ENCODE measurements at regions not wholly inside any gene's neighbourhood (a gene's known extent, or its start where the extent isn't known, plus 50 kb on each side); places are given as distances from the start of the nearest gene placed in this dataset.

GRCh38 chr15:95853350-95853749 lies 477.1 kb upstream of the NR2F2 start:
- no peak for DNase-seq

DNA sequence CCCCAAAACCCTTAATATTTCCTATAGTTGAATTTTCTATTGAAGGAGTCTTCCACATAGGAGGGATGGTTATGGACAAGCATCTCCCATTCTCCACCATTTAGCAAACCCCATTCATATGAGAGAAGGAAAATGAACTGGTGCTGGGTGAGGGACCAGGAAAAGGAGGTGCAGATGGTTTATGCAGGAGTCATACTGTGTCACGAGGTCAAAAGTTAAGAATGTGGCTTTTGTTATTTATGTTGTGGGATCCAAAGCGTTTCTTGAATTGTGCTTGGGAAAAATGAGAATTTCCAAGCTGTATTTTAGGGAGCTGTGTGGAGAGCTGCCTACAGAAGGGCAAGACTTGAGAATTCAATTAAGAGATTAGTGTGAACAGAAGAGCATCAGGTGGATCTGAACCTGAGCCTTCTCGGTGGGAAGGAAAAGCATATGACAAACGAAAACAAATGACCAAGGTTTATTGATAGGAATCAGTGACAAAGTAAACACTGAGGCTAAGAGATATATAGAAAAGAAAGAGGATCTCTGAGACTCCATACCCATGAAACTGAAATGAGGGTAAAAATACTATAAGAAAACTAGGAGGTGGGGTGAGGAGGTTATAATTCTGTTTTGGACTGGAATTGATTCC lies 473.3 kb upstream of the NR2F2 start:
- DNase-seq, result no peak

DNA sequence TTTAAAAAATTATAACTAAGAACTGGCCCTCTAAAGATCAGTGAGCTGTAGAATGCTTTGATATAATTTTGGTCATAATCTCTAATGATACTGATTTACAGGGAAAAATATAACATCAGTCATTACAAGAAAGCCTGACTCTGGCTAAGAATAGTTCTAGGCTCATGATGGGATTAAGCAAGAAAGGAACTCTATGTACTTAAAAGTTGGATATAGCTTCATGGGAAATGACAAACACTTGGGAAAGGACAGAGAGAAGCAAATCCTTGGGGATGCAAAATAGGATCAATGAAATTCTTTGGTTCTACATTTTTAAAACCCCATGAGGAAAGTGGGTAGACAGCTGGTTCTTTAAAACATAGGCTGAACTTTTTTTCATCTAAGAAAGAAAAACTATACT lies 472.7 kb upstream of the NR2F2 start:
- DNase-seq, result no peak

DNA sequence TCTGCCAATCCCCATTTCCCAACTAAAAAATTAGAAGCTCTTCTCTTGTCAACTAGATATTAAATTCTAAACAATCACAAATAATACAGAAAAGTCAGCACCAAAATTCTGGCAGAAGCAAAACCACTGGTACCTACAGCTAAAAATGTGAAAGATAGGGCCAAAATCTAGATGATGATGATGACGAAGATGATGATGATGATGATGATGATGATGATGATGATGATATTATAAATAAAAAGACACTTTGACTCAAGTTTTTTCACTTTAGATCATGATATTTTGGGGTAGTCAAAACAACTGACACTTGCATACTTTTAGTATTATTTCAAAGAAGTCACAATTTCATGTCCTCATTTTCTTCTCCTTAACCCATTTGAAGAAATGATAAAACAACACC lies 470.1 kb upstream of the NR2F2 start:
- no peak for DNase-seq

DNA sequence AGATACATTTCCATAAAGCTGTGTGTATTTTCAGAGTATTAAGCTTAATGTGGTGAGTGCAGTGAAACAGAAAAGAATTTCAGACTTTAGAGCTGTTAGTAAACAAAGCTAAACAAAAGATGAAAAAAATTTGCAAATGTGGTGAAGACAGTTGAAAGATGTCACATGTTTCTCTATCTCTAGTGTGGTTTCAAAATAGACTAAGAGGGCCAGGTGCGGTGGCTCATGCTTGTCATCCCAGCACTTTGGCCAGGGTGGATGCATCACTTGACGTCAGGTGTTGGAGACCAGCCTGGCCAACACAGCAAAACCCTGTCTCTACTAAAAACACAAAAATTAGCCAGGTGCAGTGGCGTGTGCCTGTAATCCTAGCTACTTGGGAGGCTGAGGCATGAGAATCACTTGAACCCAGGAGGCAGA lies 466.0 kb upstream of the NR2F2 start:
- no peak for DNase-seq

GRCh38 chr15:95865330-95865739 lies 465.2 kb upstream of the NR2F2 start:
- no peak for DNase-seq

DNA sequence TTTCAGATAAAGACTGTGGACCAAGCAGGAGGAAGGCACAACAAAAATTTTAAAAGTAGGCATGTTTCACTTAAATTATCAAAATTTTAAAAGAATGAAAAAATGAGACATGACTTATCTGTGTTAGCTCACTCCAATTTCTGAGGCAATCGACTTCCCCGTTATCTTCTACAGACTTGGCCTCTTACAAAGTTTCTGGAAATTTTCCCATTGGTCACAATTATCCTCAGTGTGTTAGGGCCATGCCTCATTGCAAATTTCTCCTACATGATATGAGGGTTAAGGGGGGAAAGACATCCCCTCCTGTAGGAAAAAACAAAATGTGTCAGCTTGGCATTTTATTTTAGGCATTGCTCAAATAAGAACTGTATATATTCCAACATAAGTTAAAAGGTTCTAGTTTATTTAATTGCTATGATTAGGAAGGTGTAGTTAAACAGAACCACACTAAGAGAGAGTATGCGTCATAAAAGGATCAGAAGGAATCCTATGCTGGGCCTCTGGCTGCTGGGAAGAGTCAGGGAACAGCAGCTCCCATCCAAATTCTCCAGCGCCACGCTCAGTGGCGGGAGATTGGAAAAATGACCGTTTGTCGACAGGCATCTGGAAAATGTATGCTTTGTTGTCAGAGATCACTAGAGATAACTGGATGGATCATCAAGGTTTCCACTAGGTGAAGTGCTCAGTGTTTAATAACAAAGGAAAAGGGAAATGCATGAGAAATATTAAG lies 463.6 kb upstream of the NR2F2 start:
- DNase-seq, result no peak

GRCh38 chr15:95868450-95868849 lies 462.1 kb upstream of the NR2F2 start:
- DNase-seq, result no peak

- no peak for DNase-seq
These were observed 461.5 kb upstream of the NR2F2 start for GRCh38 chr15:95868970-95869369.

GRCh38 chr15:95869920-95870319 lies 460.6 kb upstream of the NR2F2 start:
- no peak for DNase-seq

- no peak for DNase-seq
These were observed 458.1 kb upstream of the NR2F2 start for GRCh38 chr15:95872366-95872771.

DNA sequence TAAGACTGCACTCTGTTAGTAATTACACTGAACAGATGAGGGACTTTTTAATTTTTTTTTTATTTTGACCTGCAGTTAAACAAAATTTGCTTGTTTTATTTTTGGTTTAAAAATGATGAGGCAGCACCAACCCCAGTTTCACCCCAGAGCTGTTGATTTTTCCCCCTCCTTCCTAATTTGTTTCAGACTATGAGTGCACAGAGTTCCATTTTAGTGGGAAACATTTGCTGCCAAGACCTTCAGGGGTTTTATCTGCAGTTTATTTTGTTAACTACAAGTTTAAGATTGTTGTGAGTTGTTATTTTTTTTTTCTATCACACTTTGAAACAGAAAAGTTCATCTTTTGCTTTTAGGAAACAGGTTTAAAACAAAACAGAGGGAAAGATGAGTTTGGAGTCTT lies 455.9 kb upstream of the NR2F2 start:
- DNase-seq, result no peak

DNA sequence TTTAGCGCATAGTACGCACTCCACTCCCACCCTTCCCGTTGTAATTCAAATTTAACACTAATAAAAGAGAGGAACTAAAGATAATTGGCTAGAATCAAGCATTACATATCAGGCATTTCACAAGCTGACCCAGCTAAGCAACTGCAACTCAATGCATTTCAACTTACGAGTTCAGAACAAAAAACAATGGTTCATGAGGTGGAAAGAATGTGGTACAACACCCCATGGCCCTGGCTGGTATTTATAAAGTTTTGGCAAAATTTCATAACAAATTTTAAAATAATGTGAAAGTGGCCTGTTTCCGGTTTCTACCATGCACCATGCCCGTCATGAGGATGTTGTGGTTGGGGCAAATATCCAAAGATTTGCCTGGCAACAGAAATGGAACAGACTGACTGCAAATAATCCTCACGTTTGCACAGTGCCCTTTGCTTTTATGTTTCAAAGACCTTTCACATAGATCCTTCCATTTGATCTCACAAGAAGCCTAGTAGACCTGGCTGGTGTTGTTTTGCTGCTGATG lies 455.3 kb upstream of the NR2F2 start:
- DNase-seq, result no peak

- DNase-seq, result no peak
These were observed 450.4 kb upstream of the NR2F2 start for GRCh38 chr15:95880031-95880570.

DNA sequence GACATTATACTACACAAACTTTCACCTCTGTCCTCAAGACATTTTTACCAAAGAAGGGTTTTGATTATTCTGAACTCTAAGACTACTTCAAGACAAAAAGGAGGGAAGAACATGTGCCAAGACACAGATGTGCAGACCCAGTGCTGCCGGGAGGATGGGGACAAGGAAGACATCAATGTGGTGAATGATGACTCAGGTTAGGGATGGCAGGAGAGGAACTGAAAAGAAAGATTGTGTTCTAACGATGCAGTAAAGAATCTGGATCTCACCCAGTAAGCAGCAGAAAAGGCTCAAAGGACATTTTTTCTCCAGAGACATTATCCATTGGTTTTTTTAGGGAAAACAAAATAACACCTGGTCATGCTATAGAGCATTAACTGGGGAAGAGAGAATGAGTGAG lies 449.9 kb upstream of the NR2F2 start:
- DNase-seq, result no peak

DNA sequence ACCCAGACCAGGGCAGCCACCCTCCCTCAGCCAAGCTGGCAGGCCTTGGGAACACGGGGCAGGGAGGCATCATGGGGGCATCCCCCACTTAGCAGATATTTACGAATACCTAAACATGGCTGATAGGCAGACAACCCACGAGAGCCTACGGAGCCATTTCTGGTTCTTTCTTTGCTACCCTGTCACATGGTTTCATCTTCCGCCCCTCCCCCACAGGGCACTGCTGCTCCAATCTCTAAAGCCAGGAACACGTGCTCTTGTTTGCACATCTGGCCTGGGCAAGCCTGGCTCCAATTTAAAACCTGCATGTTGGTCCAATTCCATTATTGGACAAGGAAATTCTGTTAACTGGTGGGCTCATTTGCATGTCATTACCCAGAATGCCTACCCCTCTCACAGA lies 447.4 kb upstream of the NR2F2 start:
- DNase-seq, result no peak

- DNase-seq, result no peak
These were observed 446.2 kb upstream of the NR2F2 start for GRCh38 chr15:95884276-95884675.

DNA sequence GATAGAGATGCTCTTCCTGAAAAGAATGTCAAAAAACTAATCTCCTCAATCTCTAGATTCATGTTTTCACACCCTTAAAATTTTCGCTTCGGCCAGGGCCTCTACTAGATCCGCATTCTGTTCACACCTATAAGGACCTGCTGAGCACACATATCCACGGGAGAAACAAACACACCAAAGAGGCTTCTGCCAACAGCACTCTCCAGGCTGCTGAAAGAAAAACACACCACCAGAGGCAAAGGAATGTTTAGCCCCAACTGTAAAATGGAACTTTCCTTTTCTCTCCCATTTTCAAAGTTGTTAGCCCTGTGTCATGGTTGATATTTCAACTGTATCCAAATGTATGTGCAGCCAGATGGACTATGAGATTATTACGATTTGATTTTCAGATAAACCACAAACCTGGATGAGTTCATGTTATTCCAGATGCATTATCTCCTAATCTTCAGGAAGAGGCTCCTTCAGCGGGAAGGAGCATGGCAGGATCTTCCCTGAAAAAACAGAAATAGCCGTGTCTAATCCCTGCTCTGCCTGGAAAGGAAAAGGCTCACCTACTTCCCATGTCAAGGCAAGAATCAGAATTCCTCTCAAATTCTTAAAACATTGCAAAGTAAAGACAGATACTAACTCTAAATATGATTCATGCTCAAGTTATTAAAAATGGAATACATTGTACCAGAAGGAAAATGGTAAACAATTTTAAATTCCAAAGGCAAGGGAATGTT lies 442.7 kb upstream of the NR2F2 start:
- no peak for DNase-seq

GRCh38 chr15:95888762-95889161 lies 441.7 kb upstream of the NR2F2 start:
- no peak for DNase-seq

DNA sequence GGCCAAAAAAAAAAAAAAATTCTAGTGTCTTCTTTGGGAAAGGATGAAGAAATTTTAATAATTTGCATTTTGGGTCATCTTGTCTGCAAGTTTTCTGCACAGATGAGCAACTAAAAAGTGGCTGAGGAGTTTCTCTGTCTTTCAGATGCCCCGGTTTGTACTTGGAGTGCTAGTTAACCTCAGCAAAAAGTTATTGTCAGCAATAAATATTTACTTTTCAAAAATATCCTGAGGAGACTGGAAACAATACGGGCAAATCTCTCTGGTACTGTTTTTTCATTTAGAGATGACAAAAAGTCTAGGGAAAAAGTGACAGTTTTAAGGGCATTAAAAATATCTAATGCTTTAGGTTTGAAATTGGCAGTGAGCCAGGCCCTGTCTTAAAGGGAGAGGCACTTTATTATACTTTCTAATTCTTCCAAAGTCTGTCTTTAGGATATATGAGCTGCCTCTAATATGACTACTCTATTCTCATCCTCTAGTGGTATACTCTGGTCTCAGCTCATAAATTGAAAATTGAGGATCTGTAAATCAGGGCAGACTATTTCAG lies 436.0 kb upstream of the NR2F2 start:
- DNase-seq, result no peak

DNA sequence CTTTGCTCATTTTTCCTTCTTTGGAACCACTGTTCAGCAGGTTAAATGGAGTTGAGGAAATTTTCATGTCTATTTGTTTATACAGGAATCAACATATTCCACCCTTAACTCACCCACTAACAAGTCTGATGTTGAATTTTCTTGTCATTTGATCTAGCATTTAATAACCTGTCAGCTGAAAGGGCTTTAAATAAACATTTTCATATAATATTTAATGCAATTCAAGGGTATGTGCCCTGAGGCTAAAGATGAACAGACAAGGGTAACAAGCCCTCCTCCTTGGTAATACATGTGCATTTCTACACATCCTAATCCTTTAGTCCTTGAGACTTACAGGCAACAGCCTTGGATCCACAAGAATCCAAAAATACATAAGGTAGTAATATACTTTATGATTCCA lies 435.0 kb upstream of the NR2F2 start:
- no peak for DNase-seq

DNA sequence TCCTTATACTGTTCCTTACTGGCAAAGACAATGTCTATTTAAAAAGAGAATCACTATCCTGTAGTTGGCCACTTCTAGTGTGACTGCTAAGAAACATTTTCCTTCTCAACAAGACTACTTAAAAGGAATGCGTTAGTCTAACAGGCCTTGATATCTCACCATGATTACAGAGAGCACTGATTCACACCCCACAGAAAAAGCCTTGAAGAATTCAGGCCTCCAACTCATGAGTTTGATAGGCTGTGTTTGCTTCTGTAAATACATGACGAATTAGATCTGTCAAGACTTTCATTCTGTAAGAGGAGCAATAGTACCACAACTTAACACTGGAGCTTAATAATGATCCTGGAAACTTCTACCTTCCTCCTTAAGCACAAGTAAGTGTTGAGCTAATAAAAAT lies 432.8 kb upstream of the NR2F2 start:
- no peak for DNase-seq

DNA sequence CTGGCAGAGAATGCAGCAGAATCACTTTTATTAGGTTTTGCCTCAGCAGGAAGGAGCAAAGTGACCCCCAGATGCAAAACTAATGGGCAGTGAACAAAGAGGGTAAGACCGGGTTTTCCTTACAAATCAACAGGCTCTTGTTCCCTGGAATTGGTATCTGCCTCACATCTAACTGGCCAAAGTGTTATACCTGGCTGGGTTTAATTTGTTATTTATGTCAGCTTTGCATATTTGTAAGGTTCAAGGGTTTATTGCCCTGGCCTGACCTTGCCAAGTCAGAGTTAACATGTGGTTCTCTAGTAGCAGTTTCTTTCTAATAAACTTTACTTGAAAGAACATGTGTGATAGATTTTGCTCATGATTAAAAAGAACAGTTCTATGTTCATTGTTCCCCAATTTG lies 431.7 kb upstream of the NR2F2 start:
- no peak for DNase-seq

All from femur (tissue), 1 donor.